ENCODE measurements at regions not wholly inside any gene's neighbourhood (a gene's known extent, or its start where the extent isn't known, plus 50 kb on each side); places are given as distances from the start of the nearest gene placed in this dataset.
A peak's percentile ranks its signal among the peaks of the same experiment; 100 is the strongest.

GRCh38 chr7:12517451-12517850 lies 53.1 kb upstream of the SCIN start:
- no TSS peak for BruUV-seq (replicated peaks)
- H3K9me2 ChIP-seq (ENCODE audit: insufficient read depth), result no peaks in the 10 kb centered on the region
- ChIA-PET POLR2A (ENCODE audit: unreplicated experiment) (no interaction called here), CTCF (interaction anchor here (0.7 kb wide), 1 partner anchor 220 kb away, joined by 3 read pairs; no protein-coding TSS in a partner anchor)
- H3K4me3 ChIP-seq, result no peak overlapping the region
- H3K27me3 ChIP-seq (ENCODE audit: insufficient read depth, low read depth), result no peaks in the 10 kb centered on the region
- no peak overlapping the region for H3K4me2 ChIP-seq
- H3K9me3 ChIP-seq (ENCODE audit: insufficient read depth, low read depth), result no peaks in the 10 kb centered on the region
- DNase-seq, result no peak
- H3K36me3 ChIP-seq (ENCODE audit: low read depth), result no peaks in the 10 kb centered on the region
- no peak overlapping the region for H3K27ac ChIP-seq
- no peaks in the 10 kb centered on the region for H4K20me1 ChIP-seq (ENCODE audit: insufficient read depth)
- no peaks in the 10 kb centered on the region for H3F3A ChIP-seq (ENCODE audit: insufficient read depth, low read depth)
- no peak overlapping the region for H2AFZ ChIP-seq
- TF ChIP-seq CTCF (conservative IDR thresholded peaks at IDR 0.05), result no peak
- TF ChIP-seq EZH2 (IDR thresholded peaks at IDR 0.05; ENCODE audit: low read depth), result no peak
- H3K4me1 ChIP-seq (replicated peaks; ENCODE audit: insufficient read depth), result no peaks in the 10 kb centered on the region
- intact Hi-C loops (cut with micrococcal nuclease; ENCODE audit: unreplicated experiment), result no loop called here
- H3K79me2 ChIP-seq (ENCODE audit: low read depth), result no peaks in the 10 kb centered on the region

GRCh38 chr7:12518920-12519681 lies 51.4 kb upstream of the SCIN start:
- DNase-seq, result peak in 1 of 2 experiments; percentile 7
- Histone ChIP-seq H3K9me3 (ENCODE audit: insufficient read depth, low read depth) (no peaks in the 10 kb centered on the region), H3K27me3 (ENCODE audit: insufficient read depth, low read depth) (no peaks in the 10 kb centered on the region), H3K4me2 (no peak overlapping the region), H3K9me2 (ENCODE audit: insufficient read depth) (no peaks in the 10 kb centered on the region), H4K20me1 (ENCODE audit: insufficient read depth) (no peaks in the 10 kb centered on the region), H3K4me1 (replicated peaks; ENCODE audit: insufficient read depth) (no peaks in the 10 kb centered on the region), H3F3A (ENCODE audit: insufficient read depth, low read depth) (no peaks in the 10 kb centered on the region), H2AFZ (no peak overlapping the region), H3K4me3 (no peak overlapping the region), H3K27ac (no peak overlapping the region), H3K79me2 (ENCODE audit: low read depth) (no peaks in the 10 kb centered on the region), H3K36me3 (ENCODE audit: low read depth) (no peaks in the 10 kb centered on the region)
- intact Hi-C loops (cut with micrococcal nuclease; ENCODE audit: unreplicated experiment), result no loop called here
- ChIA-PET POLR2A (ENCODE audit: unreplicated experiment) (no interaction called here), CTCF (interaction anchor here (1.4 kb wide), 1 partner anchor 117 kb away, joined by 3 read pairs; no protein-coding TSS in a partner anchor)
- TF ChIP-seq CTCF (conservative IDR thresholded peaks at IDR 0.05) (peak; percentile 66), EZH2 (IDR thresholded peaks at IDR 0.05; ENCODE audit: low read depth) (no peak)
- BruUV-seq (replicated peaks), result no TSS peak

- CTCF ChIA-PET, result interaction anchor here (1.4 kb wide), 1 partner anchor 116 kb away, joined by 3 read pairs; no protein-coding TSS in a partner anchor
- no peaks in the 10 kb centered on the region for H3K27me3 ChIP-seq (ENCODE audit: insufficient read depth, low read depth)
- intact Hi-C loops (cut with micrococcal nuclease; ENCODE audit: unreplicated experiment), result loop anchor here (10.0 kb wide), 1 partner anchor 495 kb away; no protein-coding TSS in a partner anchor
- POLR2A ChIA-PET (ENCODE audit: unreplicated experiment), result no interaction called here
- no peaks in the 10 kb centered on the region for H3K9me3 ChIP-seq (ENCODE audit: insufficient read depth, low read depth)
- H3K36me3 ChIP-seq (ENCODE audit: low read depth), result no peaks in the 10 kb centered on the region
- no peak overlapping the region for H3K4me2 ChIP-seq
- no peaks in the 10 kb centered on the region for H3K4me1 ChIP-seq (replicated peaks; ENCODE audit: insufficient read depth)
- H3K9me2 ChIP-seq (ENCODE audit: insufficient read depth), result no peaks in the 10 kb centered on the region
- H4K20me1 ChIP-seq (ENCODE audit: insufficient read depth), result no peaks in the 10 kb centered on the region
- no peak overlapping the region for H3K27ac ChIP-seq
- TF ChIP-seq EZH2 (IDR thresholded peaks at IDR 0.05; ENCODE audit: low read depth), result no peak
- no peak for TF ChIP-seq CTCF (conservative IDR thresholded peaks at IDR 0.05)
- DNase-seq, result no peak
- no peaks in the 10 kb centered on the region for H3K79me2 ChIP-seq (ENCODE audit: low read depth)
- H3F3A ChIP-seq (ENCODE audit: insufficient read depth, low read depth), result no peaks in the 10 kb centered on the region
- no TSS peak for BruUV-seq (replicated peaks)
- H3K4me3 ChIP-seq, result no peak overlapping the region
- H2AFZ ChIP-seq, result no peak overlapping the region
These were observed 50.9 kb upstream of the SCIN start for GRCh38 chr7:12519682-12520009.

Measured in PC-9 (cell line).